ENCODE measurements at regions not wholly inside any gene's neighbourhood (a gene's known extent, or its start where the extent isn't known, plus 50 kb on each side); places are given as distances from the start of the nearest gene placed in this dataset.

- no peak overlapping the region for H3K4me3 ChIP-seq (ENCODE audit: low read depth, low read length)
- TF ChIP-seq, protein P1, sequence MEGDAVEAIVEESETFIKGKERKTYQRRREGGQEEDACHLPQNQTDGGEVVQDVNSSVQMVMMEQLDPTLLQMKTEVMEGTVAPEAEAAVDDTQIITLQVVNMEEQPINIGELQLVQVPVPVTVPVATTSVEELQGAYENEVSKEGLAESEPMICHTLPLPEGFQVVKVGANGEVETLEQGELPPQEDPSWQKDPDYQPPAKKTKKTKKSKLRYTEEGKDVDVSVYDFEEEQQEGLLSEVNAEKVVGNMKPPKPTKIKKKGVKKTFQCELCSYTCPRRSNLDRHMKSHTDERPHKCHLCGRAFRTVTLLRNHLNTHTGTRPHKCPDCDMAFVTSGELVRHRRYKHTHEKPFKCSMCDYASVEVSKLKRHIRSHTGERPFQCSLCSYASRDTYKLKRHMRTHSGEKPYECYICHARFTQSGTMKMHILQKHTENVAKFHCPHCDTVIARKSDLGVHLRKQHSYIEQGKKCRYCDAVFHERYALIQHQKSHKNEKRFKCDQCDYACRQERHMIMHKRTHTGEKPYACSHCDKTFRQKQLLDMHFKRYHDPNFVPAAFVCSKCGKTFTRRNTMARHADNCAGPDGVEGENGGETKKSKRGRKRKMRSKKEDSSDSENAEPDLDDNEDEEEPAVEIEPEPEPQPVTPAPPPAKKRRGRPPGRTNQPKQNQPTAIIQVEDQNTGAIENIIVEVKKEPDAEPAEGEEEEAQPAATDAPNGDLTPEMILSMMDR (IDR thresholded peaks at IDR 0.05; ENCODE audit: low read depth, low read length), result no peak
Observed at GRCh38 chr13:68490594-68490993, 1260.5 kb upstream of the PCDH9 start.

DNA sequence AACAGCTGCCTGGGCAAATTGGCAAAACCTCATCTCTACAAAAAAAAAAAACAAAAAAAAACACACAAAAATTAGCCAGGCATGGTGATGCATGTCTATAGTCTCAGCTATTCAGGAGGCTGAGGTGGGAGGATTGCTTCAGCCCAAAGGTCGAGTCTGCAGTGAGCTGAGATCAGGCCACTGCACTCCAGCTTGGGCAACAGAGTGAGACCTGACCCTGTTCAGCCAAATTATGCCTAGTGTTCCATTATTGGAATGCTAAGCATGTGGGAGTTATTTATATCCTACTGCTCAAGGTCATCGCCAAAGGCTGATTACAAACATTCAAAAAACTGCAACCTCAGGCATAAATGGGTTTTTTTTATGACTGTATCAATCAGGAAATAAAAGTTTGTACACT is 1251.0 kb upstream of the PCDH9 start:
- H3K4me3 ChIP-seq (ENCODE audit: low read depth, low read length), result no peak overlapping the region
- TF ChIP-seq, protein P1 (IDR thresholded peaks at IDR 0.05; ENCODE audit: low read depth, low read length), result no peak

DNA sequence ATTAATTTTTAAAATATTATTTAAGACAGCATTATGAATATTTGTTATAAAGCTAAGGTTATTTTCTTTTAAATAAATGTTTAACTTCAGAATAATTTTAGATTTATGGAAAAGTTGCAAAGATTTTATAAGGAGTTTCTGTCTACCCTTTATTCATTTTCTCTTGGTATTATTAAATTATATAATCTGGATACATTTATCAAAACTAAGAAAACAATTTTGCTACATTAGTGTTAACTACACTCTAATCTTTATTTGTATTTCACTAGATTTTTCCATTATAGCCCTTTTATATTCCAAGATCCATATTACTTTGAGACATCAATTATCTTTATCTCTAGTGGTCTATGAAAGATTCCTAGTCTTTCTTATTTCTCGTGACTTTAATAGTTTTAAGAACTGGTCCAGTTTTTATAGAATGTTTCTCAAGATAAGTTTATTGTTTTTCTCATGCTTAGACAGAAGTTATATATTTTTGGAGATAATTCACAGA is 1243.7 kb upstream of the PCDH9 start:
- no peak overlapping the region for H3K4me3 ChIP-seq (ENCODE audit: low read depth, low read length)
- TF ChIP-seq, protein P1 (IDR thresholded peaks at IDR 0.05; ENCODE audit: low read depth, low read length), result no peak

DNA sequence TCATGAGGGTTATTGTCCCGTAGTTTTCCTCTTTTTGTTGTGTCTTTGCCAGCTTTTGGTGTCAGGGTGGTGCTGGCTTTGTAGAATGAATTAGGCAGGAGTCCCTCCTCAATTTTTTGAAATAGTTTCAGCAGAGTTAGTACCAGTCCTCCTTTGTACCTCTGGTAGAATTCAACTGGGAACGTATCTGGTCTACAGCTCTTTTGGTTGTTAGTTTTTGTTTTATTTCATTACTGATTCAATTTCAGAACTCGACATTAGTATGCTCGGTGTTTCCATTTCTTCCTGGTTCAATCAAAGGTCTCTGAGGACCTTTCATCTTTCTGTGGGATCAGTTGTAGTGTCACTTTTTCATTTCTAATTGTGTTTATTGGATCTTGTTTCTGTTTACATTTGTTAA is 1237.0 kb upstream of the PCDH9 start:
- TF ChIP-seq, protein P1 (IDR thresholded peaks at IDR 0.05; ENCODE audit: low read depth, low read length), result no peak
- no peak overlapping the region for H3K4me3 ChIP-seq (ENCODE audit: low read depth, low read length)

- TF ChIP-seq, protein P1 (IDR thresholded peaks at IDR 0.05; ENCODE audit: low read depth, low read length), result no peak
- no peak overlapping the region for H3K4me3 ChIP-seq (ENCODE audit: low read depth, low read length)
Observed at GRCh38 chr13:68440874-68441273, 1210.7 kb upstream of the PCDH9 start.

- TF ChIP-seq, protein P1 (IDR thresholded peaks at IDR 0.05; ENCODE audit: low read depth, low read length), result no peak
- H3K4me3 ChIP-seq (ENCODE audit: low read depth, low read length), result no peak overlapping the region
Observed at GRCh38 chr13:68439817-68440216, 1209.7 kb upstream of the PCDH9 start.

- TF ChIP-seq, protein P1 (IDR thresholded peaks at IDR 0.05; ENCODE audit: low read depth, low read length), result no peak
- no peak overlapping the region for H3K4me3 ChIP-seq (ENCODE audit: low read depth, low read length)
Observed at GRCh38 chr13:68428292-68428691, 1198.2 kb upstream of the PCDH9 start.

All from WI38 (cell line).